Mammary epithelial cell (primary cell): ENCODE measurements at regions not wholly inside any gene's neighbourhood (a gene's known extent, or its start where the extent isn't known, plus 50 kb on each side); places are given as distances from the start of the nearest gene placed in this dataset.

ENCODE experiments used
- EZH2 ChIP-seq: IDR thresholded peaks from 2 replicates; pipeline ENCODE4 v1.6.1; 2012; ENCODE audit warnings: low read length, inconsistent platforms, borderline replicate concordance
- TF ChIP-seq, protein P1 (sequence below), 2 donors: IDR thresholded peaks in 1 of 2; conservative IDR thresholded peaks in 1 of 2; 2 replicates each; pipeline ENCODE4 v1.5.1; 2011 to 2012; ENCODE audit warnings: inconsistent platforms in 2 of 2, low read length in 2 of 2, mild to moderate bottlenecking in 2 of 2, control low read depth in 1 of 2, low read depth in 1 of 2; ENCODE audit not compliant: insufficient read depth in 1 of 2; ENCODE audit errors: extremely low read depth in 1 of 2

DNA sequence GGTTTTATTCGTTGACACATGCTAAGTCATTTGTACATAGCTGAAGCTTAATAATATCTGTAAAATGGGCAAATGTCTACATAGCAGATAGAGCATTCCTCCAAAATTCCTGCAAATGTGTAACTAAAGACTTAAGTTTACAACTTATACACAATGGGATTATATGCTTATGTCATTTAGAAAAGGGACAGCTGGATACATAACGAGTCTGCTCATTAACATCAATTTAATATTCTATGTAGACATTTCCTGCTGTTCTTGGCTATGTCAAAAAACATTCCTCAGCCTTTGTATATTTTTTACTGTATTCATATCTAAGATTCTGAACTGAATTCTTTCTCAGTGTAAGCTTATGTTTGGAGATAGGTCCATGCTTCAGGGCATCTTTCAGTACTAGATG, 762.2 kb downstream of the NR2F2 start:
- TF ChIP-seq, protein P1, sequence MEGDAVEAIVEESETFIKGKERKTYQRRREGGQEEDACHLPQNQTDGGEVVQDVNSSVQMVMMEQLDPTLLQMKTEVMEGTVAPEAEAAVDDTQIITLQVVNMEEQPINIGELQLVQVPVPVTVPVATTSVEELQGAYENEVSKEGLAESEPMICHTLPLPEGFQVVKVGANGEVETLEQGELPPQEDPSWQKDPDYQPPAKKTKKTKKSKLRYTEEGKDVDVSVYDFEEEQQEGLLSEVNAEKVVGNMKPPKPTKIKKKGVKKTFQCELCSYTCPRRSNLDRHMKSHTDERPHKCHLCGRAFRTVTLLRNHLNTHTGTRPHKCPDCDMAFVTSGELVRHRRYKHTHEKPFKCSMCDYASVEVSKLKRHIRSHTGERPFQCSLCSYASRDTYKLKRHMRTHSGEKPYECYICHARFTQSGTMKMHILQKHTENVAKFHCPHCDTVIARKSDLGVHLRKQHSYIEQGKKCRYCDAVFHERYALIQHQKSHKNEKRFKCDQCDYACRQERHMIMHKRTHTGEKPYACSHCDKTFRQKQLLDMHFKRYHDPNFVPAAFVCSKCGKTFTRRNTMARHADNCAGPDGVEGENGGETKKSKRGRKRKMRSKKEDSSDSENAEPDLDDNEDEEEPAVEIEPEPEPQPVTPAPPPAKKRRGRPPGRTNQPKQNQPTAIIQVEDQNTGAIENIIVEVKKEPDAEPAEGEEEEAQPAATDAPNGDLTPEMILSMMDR (conservative IDR thresholded peaks at IDR 0.05 in 1 of 2, IDR thresholded peaks at IDR 0.05 in 1 of 2; ENCODE audit: extremely low read depth in 1 of 2, insufficient read depth in 1 of 2, low read depth in 1 of 2, low read length in 2 of 2), result no peak
- TF ChIP-seq EZH2, result no peak
